ENCODE measurements at regions not wholly inside any gene's neighbourhood (a gene's known extent, or its start where the extent isn't known, plus 50 kb on each side); places are given as distances from the start of the nearest gene placed in this dataset.

DNA sequence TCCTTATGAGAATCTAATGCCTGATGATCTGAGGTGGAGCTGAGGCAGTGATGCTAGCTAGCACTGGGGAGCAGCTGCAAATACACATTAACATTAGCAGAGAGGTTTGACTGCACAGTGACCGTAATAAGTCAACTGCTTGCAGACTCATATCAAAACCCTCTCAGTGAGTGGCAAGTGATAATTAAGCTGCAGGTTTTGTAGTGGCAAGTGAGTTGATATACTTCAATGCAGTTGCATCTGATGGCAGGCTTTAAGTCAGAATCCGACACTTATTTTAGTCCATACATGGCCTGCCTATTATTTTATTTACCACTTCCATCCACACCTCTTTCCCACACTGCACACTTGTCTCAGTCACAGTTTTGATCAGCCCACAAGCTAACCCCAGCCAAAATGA is 209.2 kb upstream of the IRS2 start:
- Histone ChIP-seq H3K9me3 (ENCODE audit: control insufficient read depth in 2 of 3, low read length in 3 of 3) (no peaks in the 10 kb centered on the region), H3K27ac (ENCODE audit: low read depth, low read length) (no peak overlapping the region), H3K36me3 (ENCODE audit: control insufficient read depth in 2 of 3, insufficient read depth in 3 of 3, low read length in 3 of 3) (no peaks in the 10 kb centered on the region), H3K27me3 (ENCODE audit: control insufficient read depth in 2 of 2, insufficient read depth in 2 of 2, low read length in 2 of 2) (no peaks in the 10 kb centered on the region), H3K4me3 (ENCODE audit: low read length) (no peak overlapping the region), H3K4me1 (ENCODE audit: control insufficient read depth in 2 of 2, insufficient read depth in 2 of 2, low read length in 2 of 2) (no peaks in the 10 kb centered on the region)
- DNase-seq (no peak), ATAC-seq (no peak)
- ChIA-PET POLR2A (no interaction called here), CTCF (no interaction called here)
- no peaks in the 10 kb centered on the region for H3K4me1 Mint-ChIP-seq
- no peaks in the 10 kb centered on the region for H3K36me3 Mint-ChIP-seq
- no peak overlapping the region for H3K4me3 Mint-ChIP-seq
- H3K9me3 Mint-ChIP-seq, result peaks cover 0 to 5% (median 0%) of the 10 kb centered on the region in 11 donors
- no peak overlapping the region for H3K27ac Mint-ChIP-seq
- peaks cover 0 to 11% (median 1%) of the 10 kb centered on the region in 5 donors for H3K27me3 Mint-ChIP-seq
- intact Hi-C loops (cut with micrococcal nuclease), result no loop called here

DNA sequence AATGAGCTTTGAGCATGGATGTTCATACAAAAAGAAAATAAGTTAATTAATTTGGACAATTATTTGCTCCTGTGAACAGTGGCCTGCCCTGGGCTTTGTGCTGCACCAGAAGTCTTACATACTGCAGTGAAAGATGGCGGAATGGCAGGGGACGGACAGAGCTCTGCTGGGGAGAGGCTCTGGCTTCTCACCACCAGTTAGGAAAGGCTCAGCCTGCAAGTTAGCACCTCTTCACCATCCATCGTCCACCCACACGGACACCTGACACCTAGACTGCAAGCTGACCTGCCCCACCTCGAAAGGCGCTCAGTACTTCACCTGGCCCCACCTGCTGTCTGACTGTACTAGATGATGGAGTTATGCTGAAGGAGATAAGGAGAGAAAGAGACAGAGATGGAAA is 203.9 kb upstream of the IRS2 start:
- no peaks in the 10 kb centered on the region for H3K4me1 ChIP-seq (ENCODE audit: control insufficient read depth in 2 of 2, insufficient read depth in 2 of 2, low read length in 2 of 2)
- intact Hi-C loops (cut with micrococcal nuclease), result no loop called here
- no peak overlapping the region for H3K27ac ChIP-seq (ENCODE audit: low read depth, low read length)
- H3K4me3 ChIP-seq (ENCODE audit: low read length), result no peak overlapping the region
- ChIA-PET CTCF (no interaction called here), POLR2A (interaction anchor here (0.7 kb wide), 1 partner anchor 37 kb away, joined by 3 read pairs; no protein-coding TSS in a partner anchor)
- DNase-seq, result no peak
- H3K36me3 ChIP-seq (ENCODE audit: control insufficient read depth in 2 of 3, insufficient read depth in 3 of 3, low read length in 3 of 3), result no peaks in the 10 kb centered on the region
- ATAC-seq, result no peak
- peaks cover 0 to 7% (median 0%) of the 10 kb centered on the region in 11 donors for H3K9me3 Mint-ChIP-seq
- no peak overlapping the region for H3K4me3 Mint-ChIP-seq
- peaks cover 0 to 14% (median 4%) of the 10 kb centered on the region in 5 donors for H3K27me3 Mint-ChIP-seq
- H3K4me1 Mint-ChIP-seq, result peaks cover 0 to 2% (median 0%) of the 10 kb centered on the region in 7 donors
- H3K27me3 ChIP-seq (ENCODE audit: control insufficient read depth in 2 of 2, insufficient read depth in 2 of 2, low read length in 2 of 2), result no peaks in the 10 kb centered on the region
- H3K9me3 ChIP-seq (ENCODE audit: control insufficient read depth in 2 of 3, low read length in 3 of 3), result no peaks in the 10 kb centered on the region
- no peak overlapping the region for H3K27ac Mint-ChIP-seq
- H3K36me3 Mint-ChIP-seq, result no peaks in the 10 kb centered on the region

- ATAC-seq (no peak), DNase-seq (no peak)
- H3K27ac ChIP-seq (ENCODE audit: low read depth, low read length), result no peak overlapping the region
- H3K9me3 Mint-ChIP-seq, result peaks cover 0 to 7% (median 0%) of the 10 kb centered on the region in 11 donors
- H3K4me1 ChIP-seq (ENCODE audit: control insufficient read depth in 2 of 2, insufficient read depth in 2 of 2, low read length in 2 of 2), result no peaks in the 10 kb centered on the region
- H3K27me3 Mint-ChIP-seq, result peaks cover 0 to 14% (median 4%) of the 10 kb centered on the region in 5 donors
- peaks cover 0 to 2% (median 0%) of the 10 kb centered on the region in 7 donors for H3K4me1 Mint-ChIP-seq
- intact Hi-C loops (cut with micrococcal nuclease), result no loop called here
- no peak overlapping the region for H3K27ac Mint-ChIP-seq
- no peak overlapping the region for H3K4me3 ChIP-seq (ENCODE audit: low read length)
- H3K4me3 Mint-ChIP-seq, result no peak overlapping the region
- no peaks in the 10 kb centered on the region for H3K27me3 ChIP-seq (ENCODE audit: control insufficient read depth in 2 of 2, insufficient read depth in 2 of 2, low read length in 2 of 2)
- H3K9me3 ChIP-seq (ENCODE audit: control insufficient read depth in 2 of 3, low read length in 3 of 3), result no peaks in the 10 kb centered on the region
- POLR2A ChIA-PET, result no interaction called here
- H3K36me3 Mint-ChIP-seq, result no peaks in the 10 kb centered on the region
- CTCF ChIA-PET, result no interaction called here
- H3K36me3 ChIP-seq (ENCODE audit: control insufficient read depth in 2 of 3, insufficient read depth in 3 of 3, low read length in 3 of 3), result no peaks in the 10 kb centered on the region
Measured at GRCh38 chr13:109989686-109990085, 203.3 kb upstream of the IRS2 start.

GRCh38 chr13:109989155-109989554 is 202.8 kb upstream of the IRS2 start:
- no peak for DNase-seq
- ChIA-PET POLR2A (no interaction called here), CTCF (no interaction called here)
- Histone ChIP-seq H3K4me1 (ENCODE audit: control insufficient read depth in 2 of 2, insufficient read depth in 2 of 2, low read length in 2 of 2) (no peaks in the 10 kb centered on the region), H3K27ac (ENCODE audit: low read depth, low read length) (no peak overlapping the region), H3K4me3 (ENCODE audit: low read length) (no peak overlapping the region), H3K9me3 (ENCODE audit: control insufficient read depth in 2 of 3, low read length in 3 of 3) (no peaks in the 10 kb centered on the region), H3K36me3 (ENCODE audit: control insufficient read depth in 2 of 3, insufficient read depth in 3 of 3, low read length in 3 of 3) (no peaks in the 10 kb centered on the region), H3K27me3 (ENCODE audit: control insufficient read depth in 2 of 2, insufficient read depth in 2 of 2, low read length in 2 of 2) (no peaks in the 10 kb centered on the region)
- Mint-ChIP-seq H3K27me3 (peaks cover 0 to 14% (median 4%) of the 10 kb centered on the region in 5 donors), H3K9me3 (peaks cover 0 to 7% (median 0%) of the 10 kb centered on the region in 11 donors), H3K36me3 (no peaks in the 10 kb centered on the region), H3K4me3 (no peak overlapping the region), H3K27ac (no peak overlapping the region), H3K4me1 (peaks cover 0 to 2% (median 0%) of the 10 kb centered on the region in 7 donors)
- ATAC-seq, result no peak
- intact Hi-C loops (cut with micrococcal nuclease), result no loop called here

GRCh38 chr13:109986851-109987250 is 200.5 kb upstream of the IRS2 start:
- no peaks in the 10 kb centered on the region for H3K36me3 Mint-ChIP-seq
- POLR2A ChIA-PET, result no interaction called here
- H3K4me3 Mint-ChIP-seq, result no peak overlapping the region
- DNase-seq, result no peak
- Histone ChIP-seq H3K4me3 (ENCODE audit: low read length) (no peak overlapping the region), H3K27ac (ENCODE audit: low read depth, low read length) (no peak overlapping the region), H3K4me1 (ENCODE audit: control insufficient read depth in 2 of 2, insufficient read depth in 2 of 2, low read length in 2 of 2) (no peaks in the 10 kb centered on the region), H3K9me3 (ENCODE audit: control insufficient read depth in 2 of 3, low read length in 3 of 3) (no peaks in the 10 kb centered on the region), H3K27me3 (ENCODE audit: control insufficient read depth in 2 of 2, insufficient read depth in 2 of 2, low read length in 2 of 2) (no peaks in the 10 kb centered on the region), H3K36me3 (ENCODE audit: control insufficient read depth in 2 of 3, insufficient read depth in 3 of 3, low read length in 3 of 3) (no peaks in the 10 kb centered on the region)
- intact Hi-C loops (cut with micrococcal nuclease), result no loop called here
- CTCF ChIA-PET, result no interaction called here
- peaks cover 0 to 21% (median 6%) of the 10 kb centered on the region in 5 donors for H3K27me3 Mint-ChIP-seq
- ATAC-seq, result no peak
- H3K4me1 Mint-ChIP-seq, result peaks cover 0 to 2% (median 0%) of the 10 kb centered on the region in 7 donors
- H3K27ac Mint-ChIP-seq, result no peak overlapping the region
- peaks cover 0 to 2% (median 0%) of the 10 kb centered on the region in 11 donors for H3K9me3 Mint-ChIP-seq

DNA sequence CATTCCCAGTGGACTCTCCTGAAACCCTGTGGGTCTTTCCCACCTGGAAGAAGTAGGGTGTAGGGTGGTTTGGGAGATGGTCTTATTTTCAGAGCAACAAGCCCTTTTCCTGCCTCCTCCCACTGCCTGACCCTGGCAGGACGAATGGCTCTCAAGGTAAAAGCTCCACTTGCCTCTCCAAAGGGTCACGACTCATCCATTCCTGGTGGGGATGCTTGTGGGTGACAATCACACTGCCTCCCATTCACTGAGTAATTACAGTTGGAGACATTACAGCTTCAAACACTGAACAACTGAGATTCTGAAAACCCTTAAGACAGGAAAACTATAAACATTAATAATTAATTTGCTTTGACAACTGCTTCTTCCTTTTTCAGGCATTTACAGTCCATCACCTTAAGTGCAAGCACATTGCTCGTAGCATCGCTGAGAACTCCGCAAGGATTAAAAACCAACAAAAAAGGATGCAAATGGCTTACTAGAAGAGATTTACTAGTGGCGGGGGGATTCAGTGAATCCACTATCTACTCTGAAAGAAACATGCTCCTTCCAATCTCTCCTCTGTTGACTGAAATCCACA is 199.6 kb upstream of the IRS2 start:
- H3K36me3 Mint-ChIP-seq, result no peaks in the 10 kb centered on the region
- H3K36me3 ChIP-seq (ENCODE audit: control insufficient read depth in 2 of 3, insufficient read depth in 3 of 3, low read length in 3 of 3), result no peaks in the 10 kb centered on the region
- no peaks in the 10 kb centered on the region for H3K9me3 ChIP-seq (ENCODE audit: control insufficient read depth in 2 of 3, low read length in 3 of 3)
- ChIA-PET CTCF (no interaction called here), POLR2A (no interaction called here)
- no peak overlapping the region for H3K4me3 ChIP-seq (ENCODE audit: low read length)
- no peaks in the 10 kb centered on the region for H3K4me1 ChIP-seq (ENCODE audit: control insufficient read depth in 2 of 2, insufficient read depth in 2 of 2, low read length in 2 of 2)
- peaks cover 0 to 21% (median 6%) of the 10 kb centered on the region in 5 donors for H3K27me3 Mint-ChIP-seq
- ATAC-seq, result no peak
- intact Hi-C loops (cut with micrococcal nuclease), result no loop called here
- H3K4me1 Mint-ChIP-seq, result peaks cover 0 to 2% (median 0%) of the 10 kb centered on the region in 7 donors
- H3K27me3 ChIP-seq (ENCODE audit: control insufficient read depth in 2 of 2, insufficient read depth in 2 of 2, low read length in 2 of 2), result no peaks in the 10 kb centered on the region
- DNase-seq, result no peak
- H3K9me3 Mint-ChIP-seq, result peaks cover 0 to 2% (median 0%) of the 10 kb centered on the region in 11 donors
- H3K4me3 Mint-ChIP-seq, result no peak overlapping the region
- no peak overlapping the region for H3K27ac ChIP-seq (ENCODE audit: low read depth, low read length)
- no peak overlapping the region for H3K27ac Mint-ChIP-seq

DNA sequence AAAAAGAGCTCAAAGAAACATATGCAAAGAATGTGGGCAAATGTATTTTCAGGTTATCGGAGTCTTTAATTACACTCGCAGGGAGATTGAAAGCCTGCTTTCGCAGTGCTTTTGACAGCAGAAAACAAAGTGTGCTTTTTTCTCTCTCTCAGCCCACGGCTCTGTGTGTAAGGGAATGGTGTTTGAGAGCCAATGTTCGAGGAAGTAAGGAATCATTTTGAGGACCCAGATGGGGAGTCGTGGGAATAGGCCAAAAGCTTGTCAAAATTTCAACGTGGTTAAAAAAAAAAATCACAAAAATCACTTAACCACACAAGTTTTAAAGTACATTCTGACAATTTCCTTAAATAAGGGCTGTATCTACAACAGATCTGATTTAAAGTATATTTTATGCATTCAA is 197.1 kb upstream of the IRS2 start:
- DNase-seq (no peak), ATAC-seq (no peak)
- Mint-ChIP-seq H3K4me1 (peaks cover 0 to 4% (median 0%) of the 10 kb centered on the region in 7 donors), H3K27me3 (peaks cover 0 to 29% (median 6%) of the 10 kb centered on the region in 5 donors), H3K9me3 (peaks cover 0 to 4% (median 0%) of the 10 kb centered on the region in 11 donors), H3K4me3 (no peak overlapping the region), H3K27ac (no peak overlapping the region), H3K36me3 (no peaks in the 10 kb centered on the region)
- Histone ChIP-seq H3K4me1 (ENCODE audit: control insufficient read depth in 2 of 2, insufficient read depth in 2 of 2, low read length in 2 of 2) (no peaks in the 10 kb centered on the region), H3K27me3 (ENCODE audit: control insufficient read depth in 2 of 2, insufficient read depth in 2 of 2, low read length in 2 of 2) (no peaks in the 10 kb centered on the region), H3K27ac (ENCODE audit: low read depth, low read length) (no peak overlapping the region), H3K4me3 (ENCODE audit: low read length) (no peak overlapping the region), H3K9me3 (ENCODE audit: control insufficient read depth in 2 of 3, low read length in 3 of 3) (no peaks in the 10 kb centered on the region), H3K36me3 (ENCODE audit: control insufficient read depth in 2 of 3, insufficient read depth in 3 of 3, low read length in 3 of 3) (no peaks in the 10 kb centered on the region)
- ChIA-PET POLR2A (no interaction called here), CTCF (no interaction called here)
- intact Hi-C loops (cut with micrococcal nuclease), result no loop called here
